CD4-positive, alpha-beta T cell treated with Interleukin-15 for 4 hours (primary cell): ENCODE measurements at regions not wholly inside any gene's neighbourhood (a gene's known extent, or its start where the extent isn't known, plus 50 kb on each side); places are given as distances from the start of the nearest gene placed in this dataset.
"Not testable (repeated sequence)": the region's sequence is repeated elsewhere in the genome, so short reads cannot be mapped to it uniquely, and the experiment has no call there.

Experiments
- DNase-seq: peaks from one replicate; pipeline ENCODE4 v3.0.0-alpha.2; 2020; ENCODE audit warnings: low spot score

DNA sequence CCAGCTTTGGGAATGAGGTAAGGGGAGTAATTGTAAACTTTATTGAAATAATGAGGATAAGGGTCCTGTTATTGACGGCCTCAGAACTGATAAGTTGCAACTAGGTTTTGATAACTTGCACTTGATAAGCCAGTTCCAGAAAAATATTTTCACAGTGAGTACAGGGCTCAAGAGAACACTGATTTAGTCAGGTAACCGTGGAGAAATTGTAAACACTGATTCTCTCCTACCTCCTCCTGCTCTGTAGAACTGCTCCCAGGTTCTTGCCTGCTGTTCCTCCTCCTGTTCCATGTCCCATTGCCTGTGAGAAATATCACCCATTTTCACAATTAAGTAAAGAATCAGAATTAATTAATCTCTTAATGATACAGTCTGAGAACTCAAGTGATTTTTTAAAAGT lies 55.0 kb upstream of the CXXC4 start:
- DNase-seq, result no peak

DNA sequence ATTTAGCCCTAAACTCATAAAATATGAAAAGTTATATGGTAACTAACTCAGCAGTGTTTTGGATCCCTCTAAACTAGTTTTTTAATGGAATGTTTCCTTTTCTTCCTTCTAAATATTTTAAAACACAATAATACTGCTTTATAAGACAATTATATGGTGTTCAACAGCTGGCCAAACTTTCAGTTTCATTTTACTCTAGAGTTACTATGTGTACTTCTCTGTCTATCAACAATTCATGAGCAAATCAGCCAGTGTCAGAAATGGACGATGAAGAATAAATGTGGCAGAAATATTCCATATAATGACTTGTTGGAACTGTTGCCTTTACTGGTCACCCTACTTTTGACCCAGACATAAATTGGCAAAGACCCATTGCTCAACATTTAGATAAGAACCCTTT lies 64.8 kb upstream of the CXXC4 start:
- DNase-seq, result no peak

DNA sequence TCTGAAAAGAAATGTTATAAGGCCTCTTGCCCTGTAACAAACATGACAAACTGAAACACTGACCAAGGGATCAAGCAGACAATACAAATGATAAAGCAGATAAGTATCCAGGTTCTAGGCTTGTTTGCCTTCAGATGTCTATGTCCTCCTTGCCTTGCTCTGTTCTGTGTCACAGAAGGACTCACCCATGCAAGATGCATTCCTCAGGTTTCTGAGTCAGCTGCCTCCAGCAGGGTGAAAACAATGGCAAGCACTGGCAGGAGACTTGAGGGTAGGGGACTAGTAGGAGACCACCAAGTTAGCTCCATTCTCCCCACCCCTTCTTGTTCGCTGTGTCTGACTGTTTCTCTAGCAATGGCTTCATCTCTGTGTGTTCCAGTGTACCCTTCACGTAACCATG lies 76.6 kb upstream of the CXXC4 start:
- DNase-seq, result no peak

DNA sequence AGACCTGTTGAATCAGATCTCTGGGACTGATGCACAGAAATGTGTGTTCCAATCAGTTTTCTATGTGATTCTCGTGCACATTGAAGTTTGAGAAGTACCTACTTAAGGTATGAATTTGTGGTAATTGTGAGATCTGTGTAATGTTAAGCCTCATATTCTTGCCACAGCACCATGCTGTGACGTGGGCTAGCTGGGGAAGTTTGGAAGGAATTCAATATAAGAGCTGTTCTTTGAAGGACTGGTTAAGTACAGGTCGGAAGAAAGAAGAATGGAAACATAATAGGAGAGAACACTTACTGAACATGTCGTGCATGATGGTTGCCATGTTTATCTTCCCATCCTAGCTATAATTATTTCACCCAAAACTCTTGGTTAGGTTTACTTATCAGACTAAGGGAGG lies 79.7 kb upstream of the CXXC4 start:
- no peak for DNase-seq

DNA sequence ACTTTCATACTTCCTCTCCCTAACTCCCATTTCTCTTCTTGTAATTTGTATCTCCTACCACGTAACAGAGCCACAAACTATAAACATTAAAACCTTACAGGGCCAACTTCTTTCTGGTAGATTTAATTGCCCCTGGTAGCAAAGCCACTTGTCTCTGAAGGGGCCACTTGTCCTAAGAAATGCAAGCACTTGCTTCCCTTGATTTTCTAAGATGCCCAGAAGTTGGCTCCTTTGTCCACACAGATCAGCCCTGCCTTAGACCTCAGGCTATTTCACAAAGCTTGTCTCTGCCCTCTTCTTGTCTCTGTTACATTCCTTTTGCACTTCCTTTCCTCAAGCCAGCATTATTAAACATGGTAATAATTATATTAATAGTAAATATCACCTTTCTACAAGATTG lies 80.6 kb upstream of the CXXC4 start:
- no peak for DNase-seq

DNA sequence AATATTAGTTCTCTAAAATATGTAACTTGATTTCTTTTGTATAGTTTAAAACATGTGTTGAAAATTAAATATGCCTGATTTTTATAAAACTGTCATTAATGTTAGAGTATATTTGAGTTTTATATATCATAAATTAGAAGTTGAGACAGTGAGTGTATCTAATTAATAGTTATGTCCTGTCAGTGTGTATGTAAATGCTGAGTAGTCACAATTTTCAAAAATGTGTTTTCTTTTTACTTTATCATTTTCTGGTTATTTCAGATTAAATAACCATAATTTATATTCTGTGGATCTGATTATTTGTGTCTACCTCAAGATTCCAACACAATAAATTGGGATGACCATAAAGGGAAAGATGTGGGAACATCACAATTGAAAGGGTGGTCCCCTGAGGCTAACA lies 82.7 kb upstream of the CXXC4 start:
- no peak for DNase-seq

DNA sequence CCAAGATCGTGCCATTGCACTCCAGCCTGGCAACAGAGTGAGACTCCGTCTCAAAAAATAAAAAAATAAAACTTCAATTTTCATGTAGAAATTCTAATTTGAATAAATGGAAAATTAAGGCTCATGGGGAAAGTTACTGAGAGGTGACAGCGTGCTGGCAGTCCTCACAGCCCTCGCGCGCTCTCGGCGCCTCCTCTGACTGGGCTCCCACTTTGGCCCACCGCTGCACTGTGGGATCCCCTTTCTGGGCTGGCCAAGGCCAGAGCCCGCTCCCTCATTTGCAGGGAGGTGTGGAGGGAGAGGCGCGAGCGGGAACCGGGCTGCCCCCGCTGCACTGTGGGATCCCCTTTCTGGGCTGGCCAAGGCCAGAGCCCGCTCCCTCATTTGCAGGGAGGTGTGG lies 86.8 kb upstream of the CXXC4 start:
- DNase-seq, result not testable (repeated sequence)

DNA sequence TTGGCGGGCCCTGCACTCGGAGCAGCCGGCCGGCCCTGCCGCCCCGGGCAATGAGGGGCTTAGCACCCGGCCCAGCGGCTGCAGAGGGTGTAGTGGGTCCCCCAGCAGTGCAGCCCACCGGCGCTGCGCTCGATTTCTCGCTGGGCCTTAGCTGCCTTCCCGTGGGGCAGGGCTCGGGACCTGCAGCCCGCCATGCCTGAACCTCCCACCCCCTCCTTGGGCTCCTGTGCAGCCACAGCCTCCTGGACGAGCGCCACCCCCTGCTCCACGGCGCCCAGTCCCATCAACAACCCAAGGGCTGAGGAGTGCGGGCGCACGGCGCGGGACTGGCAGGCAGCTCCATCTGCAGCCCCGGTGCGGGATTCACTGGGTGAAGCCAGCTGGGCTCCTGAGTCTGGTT lies 87.4 kb upstream of the CXXC4 start:
- not testable (repeated sequence) for DNase-seq

DNA sequence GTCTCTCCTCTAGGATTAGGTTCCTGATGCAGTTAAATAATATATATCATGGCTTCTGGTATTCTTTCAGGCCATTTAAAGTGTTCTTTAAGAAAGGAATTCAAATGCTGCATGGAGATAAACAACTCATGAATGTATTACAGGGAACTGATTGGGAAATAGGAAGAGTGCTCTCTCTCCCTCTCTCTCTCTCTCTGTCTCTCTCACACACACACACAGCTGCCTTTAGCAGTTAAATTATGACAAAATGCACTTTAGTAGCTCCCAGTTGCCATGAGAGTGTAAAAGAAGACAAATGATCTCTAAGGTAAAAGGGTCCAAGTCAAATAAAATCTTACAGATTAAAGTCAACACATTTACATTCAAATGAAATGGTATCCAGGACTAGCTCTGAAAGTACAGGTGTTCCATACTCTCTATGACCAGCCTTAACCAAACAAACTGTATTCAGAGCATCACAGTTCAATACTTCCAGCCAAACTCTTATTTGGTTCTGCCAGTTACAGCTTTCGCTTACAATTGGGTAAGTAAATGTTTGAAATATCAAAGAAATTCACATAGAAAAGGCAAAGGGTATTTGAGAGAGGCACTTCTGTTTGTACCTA lies 94.7 kb upstream of the CXXC4 start:
- DNase-seq, result no peak

DNA sequence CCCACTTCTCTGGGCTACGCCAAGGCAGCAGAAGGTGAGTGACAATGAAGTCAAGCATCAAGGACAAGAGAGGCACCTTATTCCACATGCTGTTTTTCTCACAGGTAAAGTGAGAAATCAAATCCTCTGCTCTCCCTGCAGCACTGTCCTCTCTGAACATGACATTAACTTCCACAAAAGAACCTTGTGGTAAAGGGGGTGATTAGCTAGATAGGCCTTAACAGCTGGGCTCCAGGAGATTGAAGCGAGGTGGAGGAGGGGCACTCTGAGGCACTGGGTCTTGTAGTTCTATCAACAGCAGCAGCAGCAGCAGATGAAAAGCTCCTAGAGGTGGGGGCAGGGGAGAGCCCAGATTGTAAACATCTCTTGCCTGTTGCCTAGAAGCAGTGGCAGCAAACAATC lies 96.8 kb upstream of the CXXC4 start:
- no peak for DNase-seq

DNA sequence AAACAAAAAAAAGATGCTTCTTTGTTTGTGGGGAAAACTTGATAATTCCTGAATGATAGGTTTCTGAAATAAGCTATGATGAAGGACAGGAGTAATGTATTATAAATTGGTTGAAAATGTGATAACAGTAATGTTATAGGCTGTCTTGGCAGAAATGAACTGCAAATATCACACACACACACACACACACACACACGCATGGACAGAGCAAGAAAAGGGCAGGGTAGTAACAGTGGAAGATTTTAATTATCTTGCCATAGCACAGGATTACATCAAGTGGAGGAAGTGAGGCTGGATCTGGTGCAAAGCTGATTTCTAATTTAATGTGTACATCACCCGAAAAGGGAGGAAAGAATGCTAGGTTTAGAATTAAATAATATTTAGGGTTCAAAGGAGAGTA lies 97.5 kb upstream of the CXXC4 start:
- no peak for DNase-seq

DNA sequence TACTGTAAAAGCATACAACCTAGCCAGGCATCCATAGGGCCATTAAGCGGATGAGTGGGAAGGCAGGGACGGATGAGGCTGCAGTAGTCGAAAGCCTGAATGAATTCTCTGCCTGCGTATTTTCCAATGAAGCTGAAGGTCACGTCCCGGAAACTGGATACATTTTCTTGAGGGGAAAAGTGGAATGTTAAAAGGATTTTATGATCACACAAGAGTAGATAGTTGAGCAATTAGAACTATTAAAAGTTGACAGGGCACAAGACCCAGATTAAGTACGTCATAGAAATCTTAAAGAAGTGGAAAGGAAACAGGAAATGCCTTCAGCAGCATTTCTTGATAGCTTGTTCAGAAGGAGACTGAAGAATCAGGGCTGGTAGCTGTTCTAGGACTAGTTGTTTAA lies 98.3 kb upstream of the CXXC4 start:
- DNase-seq, result no peak

DNA sequence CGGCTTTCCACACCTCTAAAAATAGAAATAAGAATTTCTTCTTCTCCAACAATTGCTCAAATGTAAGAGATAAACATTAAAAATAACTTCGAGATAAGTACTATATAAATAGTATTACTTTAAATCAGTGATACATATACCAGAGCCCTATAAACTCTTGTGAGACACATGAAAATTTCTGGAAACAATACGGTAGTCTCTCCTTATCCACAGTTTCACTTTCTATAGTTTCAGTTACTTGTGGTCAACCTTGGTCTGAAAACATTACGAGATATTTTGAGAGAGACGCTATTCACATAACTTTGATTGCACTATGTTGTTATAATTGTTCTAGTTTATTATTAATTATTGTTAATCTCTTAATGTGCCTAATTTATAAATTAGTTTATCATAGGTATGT lies 101.5 kb upstream of the CXXC4 start:
- no peak for DNase-seq

DNA sequence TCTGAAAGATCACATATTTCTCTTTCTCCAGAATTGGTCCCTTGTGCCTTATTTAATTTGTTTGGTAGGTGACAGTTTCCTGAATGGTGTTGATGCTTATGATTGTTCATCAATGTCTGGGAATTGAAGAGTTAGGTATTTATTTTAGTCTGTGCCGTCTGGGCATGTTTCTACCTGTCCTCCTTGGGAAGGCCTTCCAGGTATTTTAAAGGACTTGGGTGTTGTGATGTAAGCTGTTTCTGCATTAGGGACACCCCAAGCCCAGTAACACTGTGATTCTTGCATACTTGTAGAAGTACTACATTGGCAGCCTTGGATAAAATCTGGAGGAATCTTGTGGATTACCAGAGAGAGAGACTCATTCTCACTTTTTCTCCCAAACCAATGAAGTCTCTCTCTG lies 120.8 kb upstream of the CXXC4 start:
- DNase-seq, result no peak

DNA sequence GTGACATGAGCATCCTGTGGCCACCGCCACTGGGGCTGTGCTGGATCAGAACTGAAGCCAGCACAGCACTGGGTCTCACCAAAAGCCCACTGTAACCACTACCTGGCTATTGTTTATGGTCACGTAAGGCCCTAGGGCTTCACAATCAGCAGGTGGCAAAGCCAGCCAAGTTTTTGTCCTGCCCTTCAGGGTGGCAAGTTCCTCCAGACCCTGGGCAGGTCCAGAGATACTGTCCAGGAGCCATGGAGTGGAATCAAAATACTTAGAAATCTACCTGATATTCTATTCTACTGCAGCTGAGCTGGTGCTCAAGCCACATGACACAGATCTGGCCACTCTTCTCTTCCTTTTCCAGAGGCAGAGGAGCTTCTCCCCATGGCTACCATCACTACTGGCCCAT lies 121.2 kb upstream of the CXXC4 start:
- DNase-seq, result no peak

DNA sequence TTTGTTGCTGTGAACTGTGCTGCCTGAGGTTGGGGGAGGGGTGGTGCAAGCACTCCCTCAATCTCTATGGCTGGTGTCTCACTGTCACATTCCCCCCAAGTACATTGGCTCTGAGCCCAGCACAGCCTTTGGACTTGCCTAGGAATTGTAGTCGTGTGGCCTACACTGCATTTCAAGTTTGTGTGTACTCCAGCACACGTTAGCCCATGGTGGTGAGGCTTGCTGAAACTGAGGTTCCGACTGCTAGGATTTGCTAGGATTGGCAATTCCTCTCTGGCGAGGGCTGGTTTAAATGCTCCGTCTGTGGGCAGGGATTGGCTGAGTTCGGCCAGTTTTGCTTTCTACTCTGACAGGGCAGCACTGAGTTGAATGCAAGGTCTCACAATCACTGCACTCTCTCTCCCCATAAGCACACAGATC lies 121.7 kb upstream of the CXXC4 start:
- no peak for DNase-seq

DNA sequence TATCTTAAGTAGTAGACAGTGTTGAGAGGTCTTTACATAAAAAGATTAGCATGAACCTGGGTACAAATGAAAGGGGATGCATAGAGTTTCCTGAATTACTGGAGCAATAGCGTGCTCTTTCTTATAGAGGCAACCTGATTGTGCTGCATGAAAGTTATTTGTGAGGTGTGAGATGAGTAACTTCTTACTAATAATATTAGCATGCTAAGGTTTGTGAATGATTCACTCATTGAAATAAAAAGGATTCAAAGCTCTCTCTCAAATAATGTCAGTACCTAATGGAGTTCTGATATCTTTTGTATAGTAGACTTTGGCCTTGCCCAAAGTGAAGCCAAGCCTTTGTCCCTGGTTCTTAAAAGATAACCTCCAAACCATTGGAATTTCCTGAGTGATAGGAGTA lies 131.0 kb upstream of the CXXC4 start:
- no peak for DNase-seq

DNA sequence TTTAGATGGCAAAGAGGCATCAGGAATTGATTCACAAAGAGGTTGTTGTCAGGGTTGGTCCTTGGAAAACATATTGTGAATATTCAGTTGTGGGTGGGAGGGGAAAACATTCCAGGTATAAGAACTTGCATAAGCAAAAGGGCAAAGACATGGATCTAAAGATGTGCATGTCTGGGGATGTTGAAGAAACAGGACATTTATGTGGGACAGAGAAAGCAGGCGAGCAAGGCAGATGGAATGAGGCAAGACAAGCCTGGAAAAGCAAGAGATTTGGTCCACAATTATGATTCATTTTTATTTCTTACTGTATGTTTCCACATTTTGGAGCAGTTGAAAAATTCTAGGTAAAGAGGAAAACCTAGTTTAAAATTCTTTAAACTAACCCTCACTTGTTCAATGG lies 134.9 kb upstream of the CXXC4 start:
- no peak for DNase-seq

DNA sequence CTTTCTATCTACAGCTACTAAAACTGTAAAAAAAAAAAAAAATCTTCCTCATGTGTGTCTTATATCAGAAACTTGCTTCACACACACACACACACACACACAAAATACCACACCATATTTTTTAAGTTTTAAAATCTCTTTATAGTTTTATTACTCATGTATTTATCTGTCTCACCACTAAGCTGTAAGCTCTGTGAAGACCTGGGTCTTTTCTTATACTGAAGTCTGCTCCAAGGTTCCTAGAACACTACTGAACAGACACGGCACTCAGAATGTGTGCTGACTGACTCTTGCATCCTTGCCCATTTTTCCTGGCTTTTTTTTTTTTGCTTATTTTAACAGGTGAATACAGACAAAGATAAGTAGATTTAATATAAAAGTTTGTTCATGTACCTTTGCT lies 135.6 kb upstream of the CXXC4 start:
- no peak for DNase-seq

DNA sequence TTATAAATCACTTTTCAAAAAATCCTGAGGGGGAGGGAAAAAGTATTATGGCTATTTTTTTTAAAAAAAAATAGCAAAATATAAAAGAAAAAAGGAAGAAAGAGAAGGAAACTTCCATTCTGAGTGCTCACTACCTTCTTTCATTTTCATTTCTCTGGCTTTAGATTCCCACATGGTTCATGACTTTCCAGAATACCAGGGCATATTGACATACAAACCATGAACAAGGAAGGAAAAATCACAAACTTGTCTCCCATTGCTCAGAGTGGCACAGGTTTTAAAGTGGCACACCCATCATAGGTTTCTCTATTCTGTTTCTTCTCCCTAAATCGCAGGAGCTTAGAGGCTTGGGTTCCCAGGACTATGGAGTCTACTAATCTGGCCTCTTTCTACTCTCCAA lies 136.3 kb upstream of the CXXC4 start:
- DNase-seq, result no peak

DNA sequence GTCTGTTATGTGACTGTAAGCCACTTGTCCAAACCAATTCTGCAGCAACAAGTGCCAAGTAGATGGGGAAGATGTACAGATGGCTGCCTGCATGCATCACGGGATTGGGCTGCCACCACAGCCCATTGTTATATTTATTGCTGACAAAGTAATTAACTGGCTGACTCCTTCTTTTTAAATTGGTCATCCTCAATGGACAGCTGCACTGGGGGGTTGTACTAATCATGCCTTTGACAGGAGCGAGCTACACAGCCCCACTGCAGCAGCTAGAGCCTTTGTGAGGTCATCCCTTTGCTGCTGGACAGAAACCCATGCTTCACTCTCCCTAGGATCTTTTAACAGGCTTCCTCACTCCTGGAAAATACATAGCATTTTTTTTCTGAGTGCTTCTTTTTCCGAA lies 146.7 kb upstream of the CXXC4 start:
- no peak for DNase-seq

DNA sequence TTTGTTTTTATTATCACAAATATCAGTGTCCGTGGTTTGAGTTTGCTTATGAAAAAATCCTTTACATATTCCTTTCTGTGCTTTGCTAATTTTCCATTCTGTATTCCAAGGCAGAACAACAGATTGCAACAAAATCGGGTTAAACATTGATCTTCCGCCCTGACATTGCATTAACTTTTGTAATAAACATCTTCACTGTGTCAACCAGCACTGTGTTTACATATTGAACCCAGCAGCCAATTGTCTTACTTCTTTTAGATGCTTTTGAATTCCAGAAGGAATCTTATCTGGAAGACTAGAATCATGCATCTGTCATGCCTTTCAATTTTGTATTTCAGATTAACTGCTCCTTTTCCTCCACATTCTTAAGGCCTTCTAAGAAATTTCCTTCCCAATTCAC lies 147.8 kb upstream of the CXXC4 start:
- no peak for DNase-seq

DNA sequence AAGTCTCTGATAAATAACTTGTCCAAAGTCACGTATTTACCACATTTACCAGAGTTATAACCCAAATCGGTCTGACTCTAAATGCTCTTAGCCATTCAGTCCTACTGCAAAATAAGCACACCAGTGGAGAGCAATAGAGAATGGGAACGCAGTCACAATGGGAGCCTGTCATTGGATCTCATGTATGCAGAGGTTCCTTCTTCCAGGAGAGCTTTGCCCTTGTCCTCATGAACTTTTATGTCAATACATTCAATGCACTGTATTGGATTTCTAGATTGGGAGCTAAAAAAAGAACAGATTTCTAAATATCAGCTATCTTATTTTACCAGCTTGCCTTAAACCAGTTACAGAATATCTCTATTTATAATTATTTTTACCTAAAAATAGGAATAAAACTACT lies 149.1 kb upstream of the CXXC4 start:
- no peak for DNase-seq

DNA sequence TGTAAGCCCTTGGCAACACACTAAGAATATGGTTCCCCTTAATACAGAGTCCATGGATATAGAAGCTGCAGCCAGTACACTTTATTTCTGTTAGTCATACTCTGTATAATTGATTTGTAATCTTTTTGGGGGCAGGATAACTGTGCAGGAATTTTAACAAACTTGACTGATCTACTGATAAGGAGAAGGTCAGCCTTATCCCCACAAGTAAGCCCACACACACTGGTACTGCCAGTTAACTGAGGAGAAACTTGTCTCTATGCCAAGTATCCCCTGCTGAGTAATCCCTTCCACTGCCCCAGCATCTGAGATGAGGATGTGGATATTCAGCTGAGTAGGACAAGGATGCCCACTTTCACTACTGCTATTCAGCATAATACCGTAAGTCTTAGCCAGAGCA lies 154.9 kb upstream of the CXXC4 start:
- no peak for DNase-seq

DNA sequence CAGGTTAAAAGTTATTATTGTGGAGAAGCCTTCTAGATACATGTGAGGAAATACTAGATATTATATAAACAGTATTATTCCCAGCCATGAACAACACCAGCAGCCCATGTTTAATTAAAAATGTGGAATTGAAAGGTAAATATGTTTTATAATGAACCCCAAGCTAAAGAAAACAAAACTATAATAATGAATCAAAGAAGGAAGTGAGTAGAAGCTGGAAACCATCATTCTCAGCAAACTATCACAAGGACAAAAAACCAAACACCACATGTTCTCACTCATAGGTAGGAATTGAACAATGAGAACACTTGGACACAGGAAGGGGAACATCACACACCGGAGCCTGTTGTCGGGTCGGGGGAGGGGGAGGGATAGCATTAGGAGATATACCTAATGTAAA lies 167.6 kb upstream of the CXXC4 start:
- not testable (repeated sequence) for DNase-seq
